HEK293T (cell line): ENCODE measurements at regions not wholly inside any gene's neighbourhood (a gene's known extent, or its start where the extent isn't known, plus 50 kb on each side); places are given as distances from the start of the nearest gene placed in this dataset.

ENCODE experiments used
- CTCF ChIA-PET: fragments of 350-600 bp; formaldehyde crosslinking; extraction: SDS; loops from one replicate; lab custom pipeline; 2021; ENCODE audit warnings: antibody characterized with exemption, inconsistent platforms; lab: Yijun Ruan, JAX
- POLR2A ChIA-PET: fragments of 350-600 bp; formaldehyde crosslinking; extraction: SDS; loops from one replicate; lab custom pipeline; 2020; ENCODE audit warnings: antibody characterized with exemption, inconsistent platforms; lab: Yijun Ruan, JAX
- DNase-seq: peaks from one replicate; pipeline ENCODE4 v3.0.0; 2012; ENCODE audit warnings: mixed read lengths; ENCODE audit errors: extremely low spot score
- ARNT ChIP-seq: fragments of 450-650 bp; IDR thresholded peaks from 2 replicates; pipeline ENCODE4 v1.6.1; 2017; ENCODE audit warnings: mild to moderate bottlenecking
- BHLHE40 ChIP-seq: fragments of 450-650 bp; IDR thresholded peaks from 2 replicates; pipeline ENCODE4 v1.6.1; 2016; ENCODE audit warnings: mild to moderate bottlenecking, moderate library complexity, borderline replicate concordance
- CTBP1 ChIP-seq: fragments of 450-650 bp; IDR thresholded peaks from 2 replicates; pipeline ENCODE4 v1.6.1; 2016; ENCODE audit warnings: borderline replicate concordance
- ELF4 ChIP-seq: fragments of 450-650 bp; IDR thresholded peaks from 2 replicates; pipeline ENCODE4 v1.6.1; 2017; ENCODE audit warnings: antibody characterized with exemption
- FOXA1 ChIP-seq: fragments of 450-650 bp; IDR thresholded peaks from 2 replicates; pipeline ENCODE4 v1.6.1; 2016; ENCODE audit warnings: mild to moderate bottlenecking
- FOXK2 ChIP-seq: fragments of 450-650 bp; IDR thresholded peaks from 2 replicates; pipeline ENCODE4 v1.6.1; 2016; ENCODE audit warnings: mild to moderate bottlenecking
- FOXM1 ChIP-seq: fragments of 450-650 bp; IDR thresholded peaks from 2 replicates; pipeline ENCODE4 v1.6.1; 2017; ENCODE audit warnings: mild to moderate bottlenecking, borderline replicate concordance
- HDGF ChIP-seq: fragments of 450-650 bp; IDR thresholded peaks from 2 replicates; pipeline ENCODE4 v1.6.1; 2017; ENCODE audit warnings: antibody characterized with exemption, borderline replicate concordance
- L3MBTL2 ChIP-seq: fragments of 450-650 bp; conservative IDR thresholded peaks from 2 replicates; pipeline ENCODE4 v1.6.1; 2016; ENCODE audit warnings: mild to moderate bottlenecking
- LEF1 ChIP-seq: fragments of 450-650 bp; IDR thresholded peaks from 2 replicates; pipeline ENCODE4 v1.6.1; 2017; ENCODE audit warnings: mild to moderate bottlenecking, borderline replicate concordance
- NFRKB ChIP-seq: fragments of 450-650 bp; IDR thresholded peaks from 2 replicates; pipeline ENCODE4 v1.6.1; 2016; ENCODE audit warnings: mild to moderate bottlenecking, moderate library complexity
- SP1 ChIP-seq: fragments of 450-650 bp; IDR thresholded peaks from 2 replicates; pipeline ENCODE4 v1.6.1; 2017
- SUZ12 ChIP-seq: fragments of 450-650 bp; IDR thresholded peaks from 2 replicates; pipeline ENCODE4 v1.6.1; 2016; ENCODE audit warnings: mild to moderate bottlenecking
- TARDBP ChIP-seq: fragments of 450-650 bp; IDR thresholded peaks from 2 replicates; pipeline ENCODE4 v1.6.1; 2016
- ZNF384 ChIP-seq: fragments of 450-650 bp; IDR thresholded peaks from 2 replicates; pipeline ENCODE4 v1.6.1; 2016
- TF ChIP-seq, protein P1 (sequence below): fragments of 450-650 bp; IDR thresholded peaks from 2 replicates; pipeline ENCODE4 v1.6.1; 2016

GRCh38 chr9:29282121-29282520 is 1708.8 kb upstream of the C9orf72 start:
- POLR2A ChIA-PET: no interaction called here
- CTCF ChIA-PET: no interaction called here
- TF ChIP-seq LEF1 (no peak), FOXA1 (no peak), HDGF (no peak), BHLHE40 (no peak), FOXK2 (no peak), SUZ12 (no peak), L3MBTL2 (no peak)
- TF ChIP-seq, protein P1, sequence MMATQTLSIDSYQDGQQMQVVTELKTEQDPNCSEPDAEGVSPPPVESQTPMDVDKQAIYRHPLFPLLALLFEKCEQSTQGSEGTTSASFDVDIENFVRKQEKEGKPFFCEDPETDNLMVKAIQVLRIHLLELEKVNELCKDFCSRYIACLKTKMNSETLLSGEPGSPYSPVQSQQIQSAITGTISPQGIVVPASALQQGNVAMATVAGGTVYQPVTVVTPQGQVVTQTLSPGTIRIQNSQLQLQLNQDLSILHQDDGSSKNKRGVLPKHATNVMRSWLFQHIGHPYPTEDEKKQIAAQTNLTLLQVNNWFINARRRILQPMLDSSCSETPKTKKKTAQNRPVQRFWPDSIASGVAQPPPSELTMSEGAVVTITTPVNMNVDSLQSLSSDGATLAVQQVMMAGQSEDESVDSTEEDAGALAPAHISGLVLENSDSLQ: no peak
- no peak for DNase-seq

DNA sequence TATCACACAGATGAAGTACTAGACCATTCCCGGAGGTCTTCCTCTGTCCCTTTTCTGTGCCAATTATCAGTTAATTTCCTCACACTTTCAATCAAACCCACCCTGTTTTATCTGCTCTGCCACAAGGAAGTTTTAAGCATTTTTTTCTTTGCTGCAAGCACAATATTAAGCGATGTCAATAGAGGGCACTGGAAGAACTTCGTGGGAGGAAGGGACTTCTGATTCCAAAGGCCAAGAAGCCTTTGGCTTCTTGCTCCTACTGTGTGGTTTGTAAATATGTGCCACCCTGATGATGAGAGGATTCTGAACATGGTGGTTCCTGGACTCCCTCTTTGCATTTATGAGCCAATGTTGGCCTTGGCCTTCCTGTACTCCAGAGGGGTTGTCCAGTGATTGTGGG is 1712.5 kb upstream of the C9orf72 start:
- no peak for TF ChIP-seq FOXA1
- no peak for TF ChIP-seq TARDBP
- TF ChIP-seq FOXK2: no peak
- TF ChIP-seq ARNT: no peak
- TF ChIP-seq NFRKB: no peak
- no peak for TF ChIP-seq SP1
- TF ChIP-seq L3MBTL2: no peak
- DNase-seq: no peak
- POLR2A ChIA-PET: no interaction called here
- CTCF ChIA-PET: no interaction called here

DNA sequence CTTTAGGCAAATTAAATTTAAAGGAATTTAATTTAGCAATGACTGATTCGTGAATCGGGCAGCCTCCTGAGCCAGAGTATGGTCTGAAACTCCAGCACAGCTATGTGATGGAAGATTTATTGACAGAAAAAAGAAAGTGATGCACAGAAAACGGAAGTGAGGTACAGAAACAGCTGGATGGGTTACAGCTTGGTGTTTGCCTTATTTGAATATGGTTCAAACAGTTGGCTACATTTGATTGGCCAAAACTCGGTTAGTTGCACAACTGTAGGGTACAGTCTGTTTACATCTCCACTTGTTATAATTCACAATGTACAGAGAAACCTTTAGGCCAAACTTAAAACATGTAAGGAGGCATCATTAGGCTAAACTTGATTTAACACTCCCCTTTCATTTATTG is 1716.1 kb upstream of the C9orf72 start:
- CTCF ChIA-PET: no interaction called here
- POLR2A ChIA-PET: no interaction called here
- TF ChIP-seq, protein P1: no peak
- TF ChIP-seq TARDBP: no peak
- TF ChIP-seq SP1: no peak
- TF ChIP-seq NFRKB: no peak
- TF ChIP-seq HDGF: no peak
- TF ChIP-seq ELF4: no peak
- no peak for TF ChIP-seq LEF1
- TF ChIP-seq CTBP1: no peak
- TF ChIP-seq FOXK2: no peak
- no peak for TF ChIP-seq ZNF384
- TF ChIP-seq SUZ12: no peak
- no peak for TF ChIP-seq FOXA1
- no peak for TF ChIP-seq FOXM1
- TF ChIP-seq BHLHE40: no peak
- no peak for TF ChIP-seq ARNT
- TF ChIP-seq L3MBTL2: no peak
- no peak for DNase-seq

- no peak for DNase-seq
- CTCF ChIA-PET: no interaction called here
- TF ChIP-seq ELF4: no peak
- TF ChIP-seq FOXK2: no peak
- TF ChIP-seq SUZ12: no peak
- no peak for TF ChIP-seq HDGF
- TF ChIP-seq FOXA1: no peak
- TF ChIP-seq, protein P1: no peak
- TF ChIP-seq LEF1: no peak
- no peak for TF ChIP-seq BHLHE40
- no peak for TF ChIP-seq ARNT
- POLR2A ChIA-PET: no interaction called here
These were observed 1717.2 kb upstream of the C9orf72 start for GRCh38 chr9:29290516-29290915.

GRCh38 chr9:29297592-29297991 is 1724.3 kb upstream of the C9orf72 start:
- ChIA-PET CTCF (no interaction called here), POLR2A (no interaction called here)
- DNase-seq: no peak
- TF ChIP-seq FOXM1: no peak
- no peak for TF ChIP-seq ELF4
- no peak for TF ChIP-seq NFRKB
- TF ChIP-seq L3MBTL2: no peak
- TF ChIP-seq SUZ12: no peak
- no peak for TF ChIP-seq FOXA1
- no peak for TF ChIP-seq ARNT
- TF ChIP-seq, protein P1: no peak

DNA sequence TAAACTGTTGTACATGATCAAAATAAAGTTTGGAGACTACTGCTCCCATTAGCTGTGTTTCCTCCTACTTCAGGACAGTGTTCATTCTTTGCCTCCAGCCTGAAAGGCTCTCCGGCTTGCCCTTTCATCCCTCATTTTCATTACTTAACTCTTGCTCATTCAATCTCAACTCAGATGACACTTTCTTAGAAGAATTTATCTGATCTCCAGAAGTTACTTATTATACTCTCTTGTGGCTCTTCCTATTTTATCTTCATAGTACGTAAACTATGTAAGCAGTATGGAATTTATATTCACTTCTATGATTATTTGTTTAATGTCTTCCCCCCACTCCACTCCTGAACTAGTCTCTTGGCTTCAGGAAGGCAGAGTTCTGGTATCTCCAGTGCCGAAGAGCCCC is 1737.9 kb upstream of the C9orf72 start:
- TF ChIP-seq ZNF384 (no peak), LEF1 (no peak), FOXM1 (no peak), SUZ12 (no peak), CTBP1 (no peak), NFRKB (no peak), FOXA1 (no peak), HDGF (no peak)

GRCh38 chr9:29312327-29312726 is 1739.0 kb upstream of the C9orf72 start:
- CTCF ChIA-PET: no interaction called here
- POLR2A ChIA-PET: no interaction called here
- DNase-seq: no peak

More for the DNA sequence above, 1737.9 kb upstream of the C9orf72 start:
- ChIA-PET CTCF (no interaction called here), POLR2A (no interaction called here)
- DNase-seq: no peak

More at GRCh38 chr9:29312327-29312726, 1739.0 kb upstream of the C9orf72 start:
- TF ChIP-seq, protein P1: no peak
- no peak for TF ChIP-seq BHLHE40
- TF ChIP-seq FOXM1: no peak
- no peak for TF ChIP-seq SP1
- no peak for TF ChIP-seq ZNF384
- no peak for TF ChIP-seq TARDBP
- no peak for TF ChIP-seq ELF4
- TF ChIP-seq NFRKB: no peak
- TF ChIP-seq ARNT: no peak
- no peak for TF ChIP-seq L3MBTL2
- TF ChIP-seq HDGF: no peak
- no peak for TF ChIP-seq FOXK2
